Psoas muscle (tissue), 7 donors: ENCODE measurements at regions not wholly inside any gene's neighbourhood (a gene's known extent, or its start where the extent isn't known, plus 50 kb on each side); places are given as distances from the start of the nearest gene placed in this dataset.

Experiments used
- ATAC-seq, 4 donors: fragments of 200-7000 bp; cut with Tn5 transposase; one replicate each; pipeline ENCODE4 v1.9.1; 2020; ENCODE audit warnings: moderate library complexity in 3 of 4, mild to moderate bottlenecking in 2 of 4
- DNase-seq, 2 donors: peaks; one replicate each; pipeline ENCODE4 v3.0.0-alpha.2; 2020
- H3K27ac ChIP-seq: fragments of 200-600 bp; one replicate; pipeline ENCODE4 v1.8.0; 2022
- H3K27me3 ChIP-seq, 3 donors: fragments of 200-600 bp in 1 of 3; one replicate each; pipeline versions ENCODE4 v1.6.1 to v1.8.0; 2013 to 2022; ENCODE audit warnings: low read length in 2 of 3, mild to moderate bottlenecking in 2 of 3, moderate library complexity in 1 of 3; ENCODE audit not compliant: insufficient read depth in 3 of 3
- H3K36me3 ChIP-seq, 2 donors: fragments of 200-600 bp in 1 of 2; one replicate each; pipeline versions ENCODE4 v1.6.1 to v1.8.0; 2013 to 2022; ENCODE audit warnings: low read depth in 1 of 2, mild to moderate bottlenecking in 1 of 2, moderate library complexity in 1 of 2; ENCODE audit not compliant: insufficient read depth in 1 of 2
- H3K4me1 ChIP-seq: fragments of 200-600 bp; one replicate; pipeline ENCODE4 v1.8.0; 2022
- H3K4me3 ChIP-seq: fragments of 200-600 bp; one replicate; pipeline ENCODE4 v1.8.0; 2022; ENCODE audit warnings: mild to moderate bottlenecking
- H3K9me3 ChIP-seq: fragments of 200-600 bp; one replicate; pipeline ENCODE4 v1.8.0; 2022
- WGBS, 3 donors: extraction: QIAGEN DNeasy Blood & Tissue Kit; methylation state at CpG; one replicate each; pipeline versions ENCODE4 v1.1.6 to v1.1.7; 2013; 5-methylcytosine and 5-hydroxymethylcytosine counted together
- intact Hi-C, 2 donors: fragments of 100-400 bp; cut with DNase I; formaldehyde crosslinking; loops; one replicate each; pipeline versions ENCODE4 v1.11.0 to v1.14.2; 2022
- TF ChIP-seq, protein P1 (sequence below): fragments of 200-600 bp; IDR thresholded peaks from one replicate; pipeline ENCODE4 v1.8.0; 2022; ENCODE audit warnings: antibody characterized with exemption
- donor health status: healthy with polysubstance abuse.
- donor health status: DM: no; HTN: no; CAD: no; lungs with moderate emphysema.
- donor health status: Bipolar disorder and iron deficiency.
- donor health status: healthy.
- donor health status: DM: yes; HTN: yes; CAD: no.
- donor health status: DM: no; HTN: no; CAD: no.
- donor health status: DM: yes; HTN: yes; CAD: no.

DNA sequence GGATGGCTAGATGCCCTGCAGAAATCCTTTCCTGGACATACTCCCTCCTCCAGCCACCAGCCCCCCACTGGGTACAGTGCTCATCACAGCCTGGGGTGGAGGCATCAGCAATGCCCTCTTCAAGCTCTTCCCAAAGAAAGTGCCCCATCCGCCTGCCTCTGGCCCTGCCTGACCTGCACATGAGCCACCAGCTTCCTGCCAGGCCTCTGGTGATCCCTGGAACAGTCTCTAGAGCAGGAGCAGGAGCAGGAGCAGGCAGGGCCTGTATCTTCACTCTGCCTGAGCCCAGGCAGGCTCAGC, 54.1 kb upstream of the CAB39 start:
- ATAC-seq (no peak), DNase-seq (no peak)
- TF ChIP-seq, protein P1, sequence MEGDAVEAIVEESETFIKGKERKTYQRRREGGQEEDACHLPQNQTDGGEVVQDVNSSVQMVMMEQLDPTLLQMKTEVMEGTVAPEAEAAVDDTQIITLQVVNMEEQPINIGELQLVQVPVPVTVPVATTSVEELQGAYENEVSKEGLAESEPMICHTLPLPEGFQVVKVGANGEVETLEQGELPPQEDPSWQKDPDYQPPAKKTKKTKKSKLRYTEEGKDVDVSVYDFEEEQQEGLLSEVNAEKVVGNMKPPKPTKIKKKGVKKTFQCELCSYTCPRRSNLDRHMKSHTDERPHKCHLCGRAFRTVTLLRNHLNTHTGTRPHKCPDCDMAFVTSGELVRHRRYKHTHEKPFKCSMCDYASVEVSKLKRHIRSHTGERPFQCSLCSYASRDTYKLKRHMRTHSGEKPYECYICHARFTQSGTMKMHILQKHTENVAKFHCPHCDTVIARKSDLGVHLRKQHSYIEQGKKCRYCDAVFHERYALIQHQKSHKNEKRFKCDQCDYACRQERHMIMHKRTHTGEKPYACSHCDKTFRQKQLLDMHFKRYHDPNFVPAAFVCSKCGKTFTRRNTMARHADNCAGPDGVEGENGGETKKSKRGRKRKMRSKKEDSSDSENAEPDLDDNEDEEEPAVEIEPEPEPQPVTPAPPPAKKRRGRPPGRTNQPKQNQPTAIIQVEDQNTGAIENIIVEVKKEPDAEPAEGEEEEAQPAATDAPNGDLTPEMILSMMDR: no peak
- Histone ChIP-seq H3K27me3 (no peaks in the 10 kb centered on the region), H3K36me3 (no peaks in the 10 kb centered on the region), H3K27ac (no peak overlapping the region), H3K4me3 (no peak overlapping the region), H3K4me1 (peaks cover 5% of the 10 kb centered on the region), H3K9me3 (no peaks in the 10 kb centered on the region)
- intact Hi-C loops: no loop called here
- WGBS, 3 donors: 65 to 77% (median 69%) methylated on average over 1 of the region's 1 CpG

DNA sequence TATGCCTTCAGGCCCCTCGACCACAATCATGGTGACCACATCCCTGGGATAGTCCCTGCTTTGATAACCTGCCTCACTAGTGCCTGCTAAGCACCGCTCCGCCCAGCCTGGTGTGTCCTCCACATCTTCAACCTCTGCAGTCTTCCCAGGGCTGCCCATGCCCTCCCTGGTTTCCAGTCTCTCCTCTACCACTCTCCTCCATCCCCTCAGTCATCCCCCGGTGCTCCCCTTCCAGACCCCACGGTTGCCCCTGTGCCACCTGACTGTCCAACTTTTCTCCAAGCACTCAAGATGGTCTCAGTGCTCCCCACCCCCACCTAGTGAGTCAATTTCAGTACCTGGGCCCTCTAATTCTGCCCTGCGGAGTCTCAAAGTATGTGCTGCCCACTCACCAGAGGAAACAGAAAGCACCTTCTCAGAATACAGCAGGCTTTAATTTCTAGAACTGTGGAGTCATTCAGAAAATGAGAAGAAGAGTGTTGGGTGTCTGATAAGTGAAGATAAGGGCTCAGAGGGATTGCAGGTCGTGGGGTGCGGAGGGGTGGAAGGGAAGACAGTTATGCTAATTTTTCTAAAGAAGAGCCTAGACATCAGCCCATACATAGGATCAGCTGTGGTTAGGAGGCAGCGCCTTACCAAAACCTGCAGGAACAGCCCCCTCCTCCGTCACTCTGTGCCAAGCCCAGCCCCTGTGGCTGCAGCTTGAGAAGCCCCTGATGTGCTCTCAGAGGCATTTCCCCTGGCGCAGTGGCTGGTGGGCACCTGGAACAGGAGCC, 53.6 kb upstream of the CAB39 start:
- 82 to 90% (median 86%) methylated on average over 11 of the region's 11 CpGs for WGBS, 3 donors
- Histone ChIP-seq H3K27ac (no peak overlapping the region), H3K9me3 (no peaks in the 10 kb centered on the region), H3K4me1 (peaks cover 7% of the 10 kb centered on the region), H3K4me3 (no peak overlapping the region), H3K27me3 (no peaks in the 10 kb centered on the region), H3K36me3 (no peaks in the 10 kb centered on the region)
- no peak for DNase-seq
- intact Hi-C loops: no loop called here
- TF ChIP-seq, protein P1: no peak
- ATAC-seq: no peak

DNA sequence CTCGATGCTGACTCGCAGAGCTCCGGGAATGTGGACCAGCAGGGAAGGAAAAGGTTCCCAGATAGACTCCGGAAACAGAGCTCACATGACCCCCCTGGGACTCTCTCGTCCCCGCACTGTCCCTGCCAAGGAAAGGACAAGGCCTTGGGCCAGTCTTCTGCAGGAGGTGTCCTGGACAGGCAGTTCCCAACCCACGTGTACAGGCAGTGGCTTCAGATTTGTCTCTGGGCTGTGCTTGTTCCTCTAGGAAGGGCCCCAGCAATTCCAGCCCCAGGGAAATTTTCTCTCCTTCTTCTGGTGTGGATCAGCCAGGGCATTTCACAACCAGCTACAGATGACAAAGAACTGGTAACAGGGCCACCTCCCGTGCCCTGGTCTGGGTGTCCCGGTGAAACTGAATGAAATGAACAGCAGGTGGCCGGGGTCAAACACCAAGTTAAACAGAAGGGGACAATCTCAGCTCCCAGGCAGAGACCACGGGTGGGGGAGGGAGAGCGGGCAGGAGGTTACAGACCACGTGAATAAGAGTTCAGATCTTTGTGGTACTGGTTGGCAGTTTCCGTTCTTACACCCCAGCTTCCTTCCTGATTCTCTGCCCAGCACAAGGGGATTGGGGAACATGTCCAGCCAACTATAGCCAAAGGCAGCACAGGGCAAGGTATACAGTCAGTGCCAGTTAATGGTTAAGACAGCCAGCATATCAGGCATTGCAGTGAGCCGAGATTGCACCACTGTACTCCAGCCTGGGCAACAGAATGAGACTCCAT, 52.2 kb upstream of the CAB39 start:
- TF ChIP-seq, protein P1: no peak
- Histone ChIP-seq H3K27ac (no peak overlapping the region), H3K36me3 (no peaks in the 10 kb centered on the region), H3K4me3 (no peak overlapping the region), H3K9me3 (no peaks in the 10 kb centered on the region), H3K4me1 (peaks cover 13% of the 10 kb centered on the region), H3K27me3 (no peaks in the 10 kb centered on the region)
- intact Hi-C loops: no loop called here
- DNase-seq: peak; percentile 55 to 70
- WGBS, 3 donors: 26 to 43% (median 31%) methylated on average over 14 to 15 of the region's 15 CpGs
- ATAC-seq: peak; percentile 56 to 87 (median 80)

DNA sequence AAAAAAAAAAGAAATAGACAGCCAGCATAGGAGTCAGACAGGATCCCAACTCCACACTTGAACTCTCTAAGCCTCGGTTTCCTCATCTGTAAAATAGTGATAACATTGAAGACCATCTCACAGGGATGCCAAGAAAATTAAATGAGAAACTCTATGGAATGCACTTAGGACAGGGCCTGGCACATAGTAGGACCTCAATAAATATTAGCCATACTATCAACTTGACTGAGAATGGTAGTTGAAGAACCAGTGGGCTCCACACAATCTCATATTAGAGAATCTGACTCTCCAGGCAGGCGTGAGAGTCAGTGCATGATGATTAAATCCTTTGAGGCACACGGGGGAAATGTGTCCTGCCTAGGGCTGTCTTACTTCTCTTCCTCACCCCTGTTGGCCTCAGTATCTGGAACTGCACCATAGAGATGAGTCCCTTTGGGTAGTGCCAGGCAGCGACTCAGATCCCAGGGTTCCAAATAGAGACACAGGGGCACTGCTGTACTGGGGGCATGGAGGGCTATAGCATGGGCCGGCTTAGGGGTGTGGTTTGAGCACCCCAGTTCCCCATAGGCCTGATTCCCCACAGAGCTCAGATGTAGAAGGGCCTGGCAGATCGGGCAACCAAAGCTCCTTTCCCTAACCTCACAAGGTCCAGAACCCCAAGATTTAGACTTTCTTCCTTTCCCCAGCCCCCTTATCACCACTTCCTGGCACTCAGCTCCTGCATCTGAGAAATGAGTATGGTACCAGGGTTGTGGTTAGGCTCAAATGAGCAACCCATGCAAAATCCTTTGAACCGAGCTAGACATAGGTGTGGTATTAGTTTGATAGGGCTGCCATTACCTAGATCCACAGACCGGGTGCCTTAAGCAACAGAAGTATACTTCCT, 51.3 kb upstream of the CAB39 start:
- Histone ChIP-seq H3K36me3 (no peaks in the 10 kb centered on the region), H3K27ac (no peak overlapping the region), H3K4me1 (peaks cover 13% of the 10 kb centered on the region), H3K27me3 (no peaks in the 10 kb centered on the region), H3K9me3 (no peaks in the 10 kb centered on the region), H3K4me3 (no peak overlapping the region)
- TF ChIP-seq, protein P1: no peak
- intact Hi-C loops: no loop called here
- DNase-seq (no peak), ATAC-seq (no peak)
- 81 to 91% (median 88%) methylated on average over 8 of the region's 8 CpGs for WGBS, 3 donors
